ENCODE measurements at regions not wholly inside any gene's neighbourhood (a gene's known extent, or its start where the extent isn't known, plus 50 kb on each side); places are given as distances from the start of the nearest gene placed in this dataset.

GRCh38 chr11:70577258-70577603 is 178.9 kb downstream of the CTTN start:
- no peaks in the 10 kb centered on the region for H3K79me2 ChIP-seq (replicated peaks; ENCODE audit: insufficient read depth, low read length)
- H3K9ac ChIP-seq (ENCODE audit: low read length) = no peak overlapping the region
- TF ChIP-seq POLR2AphosphoS5 (IDR thresholded peaks at IDR 0.05) (no peak), REST (IDR thresholded peaks at IDR 0.05; ENCODE audit: borderline replicate concordance) (no peak), CTCF (IDR thresholded peaks at IDR 0.05; ENCODE audit: poor library complexity, severe bottlenecking) (no peak), TAF1 (IDR thresholded peaks at IDR 0.05; ENCODE audit: low read depth) (no peak), MXI1 (conservative IDR thresholded peaks at IDR 0.05; ENCODE audit: poor library complexity, severe bottlenecking) (no peak), RAD21 (conservative IDR thresholded peaks at IDR 0.05) (no peak), EP300 (conservative IDR thresholded peaks at IDR 0.05; ENCODE audit: poor library complexity, severe bottlenecking) (no peak), SMC3 (conservative IDR thresholded peaks at IDR 0.05; ENCODE audit: poor library complexity) (no peak), EZH2 (IDR thresholded peaks at IDR 0.05; ENCODE audit: borderline replicate concordance, insufficient read depth, low read length, poor library complexity, severe bottlenecking) (no peak)
- no peak overlapping the region for H3K4me2 ChIP-seq (ENCODE audit: low read length)
- H3K27me3 ChIP-seq (ENCODE audit: insufficient read depth, low read depth, low read length) = no peaks in the 10 kb centered on the region
- no peaks in the 10 kb centered on the region for H3K36me3 ChIP-seq (ENCODE audit: insufficient read depth, low read length)
- no peaks in the 10 kb centered on the region for H3K9me3 ChIP-seq (ENCODE audit: low read length)
- no peaks in the 10 kb centered on the region for H4K20me1 ChIP-seq (ENCODE audit: insufficient read depth)
- no peak overlapping the region for H2AFZ ChIP-seq (ENCODE audit: low read depth, low read length)
- no peak overlapping the region for H3K27ac ChIP-seq (ENCODE audit: low read length)
- no peak overlapping the region for H3K4me3 ChIP-seq (ENCODE audit: low read length)
- H3F3A ChIP-seq (ENCODE audit: insufficient read depth, low read length, poor library complexity, severe bottlenecking) = no peaks in the 10 kb centered on the region
- no peaks in the 10 kb centered on the region for H3K9me2 ChIP-seq (ENCODE audit: insufficient read depth, low read length)

- no peak overlapping the region for H3K9ac ChIP-seq (ENCODE audit: low read length)
- no peaks in the 10 kb centered on the region for H4K20me1 ChIP-seq (ENCODE audit: insufficient read depth)
- TF ChIP-seq TAF1 (IDR thresholded peaks at IDR 0.05; ENCODE audit: low read depth) (no peak), POLR2AphosphoS5 (IDR thresholded peaks at IDR 0.05) (no peak), REST (IDR thresholded peaks at IDR 0.05; ENCODE audit: borderline replicate concordance) (no peak), CTCF (IDR thresholded peaks at IDR 0.05; ENCODE audit: poor library complexity, severe bottlenecking) (no peak), MXI1 (conservative IDR thresholded peaks at IDR 0.05; ENCODE audit: poor library complexity, severe bottlenecking) (no peak), SMC3 (conservative IDR thresholded peaks at IDR 0.05; ENCODE audit: poor library complexity) (no peak), RAD21 (conservative IDR thresholded peaks at IDR 0.05) (no peak), EZH2 (IDR thresholded peaks at IDR 0.05; ENCODE audit: borderline replicate concordance, insufficient read depth, low read length, poor library complexity, severe bottlenecking) (no peak), EP300 (conservative IDR thresholded peaks at IDR 0.05; ENCODE audit: poor library complexity, severe bottlenecking) (no peak)
- no peaks in the 10 kb centered on the region for H3K79me2 ChIP-seq (replicated peaks; ENCODE audit: insufficient read depth, low read length)
- no peaks in the 10 kb centered on the region for H3K27me3 ChIP-seq (ENCODE audit: insufficient read depth, low read depth, low read length)
- no peak overlapping the region for H2AFZ ChIP-seq (ENCODE audit: low read depth, low read length)
- H3F3A ChIP-seq (ENCODE audit: insufficient read depth, low read length, poor library complexity, severe bottlenecking) = no peaks in the 10 kb centered on the region
- no peaks in the 10 kb centered on the region for H3K36me3 ChIP-seq (ENCODE audit: insufficient read depth, low read length)
- H3K27ac ChIP-seq (ENCODE audit: low read length) = no peak overlapping the region
- no peak overlapping the region for H3K4me3 ChIP-seq (ENCODE audit: low read length)
- no peaks in the 10 kb centered on the region for H3K9me3 ChIP-seq (ENCODE audit: low read length)
- no peak overlapping the region for H3K4me2 ChIP-seq (ENCODE audit: low read length)
- no peaks in the 10 kb centered on the region for H3K9me2 ChIP-seq (ENCODE audit: insufficient read depth, low read length)
Observed at GRCh38 chr11:70577948-70578347, 179.6 kb downstream of the CTTN start.
